ENCODE measurements at regions not wholly inside any gene's neighbourhood (a gene's known extent, or its start where the extent isn't known, plus 50 kb on each side); places are given as distances from the start of the nearest gene placed in this dataset.

DNA sequence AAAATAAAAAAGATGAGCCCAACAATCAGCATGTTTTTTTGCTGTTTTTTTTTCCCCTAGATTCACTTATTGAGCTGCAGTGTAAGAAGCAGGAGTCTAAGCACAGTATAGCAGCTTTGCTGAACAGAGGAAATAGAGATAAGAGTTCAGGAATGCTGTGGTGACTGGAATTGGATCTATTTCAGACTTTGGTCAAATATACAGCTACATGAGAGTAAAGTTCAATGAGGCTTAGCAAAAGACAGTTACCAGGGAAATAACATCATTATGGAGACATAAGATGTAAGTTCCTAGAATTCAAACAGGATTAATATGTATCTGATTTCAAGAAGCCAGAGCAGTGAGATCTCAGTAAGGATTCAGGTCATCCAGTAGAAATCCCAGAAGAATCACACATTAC lies 613.0 kb downstream of the RPS29 start:
- FAIRE-seq, result no peak

DNA sequence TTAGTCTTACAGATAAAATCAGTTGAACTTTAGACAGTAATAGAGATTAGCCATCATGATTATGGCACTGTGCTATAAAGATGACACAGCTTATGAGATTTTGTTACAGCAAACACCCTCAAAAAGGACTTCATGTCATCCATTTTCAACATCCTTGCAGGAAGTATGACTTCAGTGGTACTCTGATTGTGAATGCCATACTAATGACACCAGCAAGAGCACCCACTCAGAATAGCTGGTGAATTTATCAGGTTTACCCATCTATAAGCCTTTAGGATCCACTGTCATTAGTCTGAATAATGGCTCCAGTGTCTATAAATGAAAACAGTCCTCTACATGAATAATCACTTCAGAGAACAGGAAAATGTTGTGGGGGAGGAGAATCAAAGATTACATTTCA lies 615.2 kb downstream of the RPS29 start:
- FAIRE-seq, result no peak

DNA sequence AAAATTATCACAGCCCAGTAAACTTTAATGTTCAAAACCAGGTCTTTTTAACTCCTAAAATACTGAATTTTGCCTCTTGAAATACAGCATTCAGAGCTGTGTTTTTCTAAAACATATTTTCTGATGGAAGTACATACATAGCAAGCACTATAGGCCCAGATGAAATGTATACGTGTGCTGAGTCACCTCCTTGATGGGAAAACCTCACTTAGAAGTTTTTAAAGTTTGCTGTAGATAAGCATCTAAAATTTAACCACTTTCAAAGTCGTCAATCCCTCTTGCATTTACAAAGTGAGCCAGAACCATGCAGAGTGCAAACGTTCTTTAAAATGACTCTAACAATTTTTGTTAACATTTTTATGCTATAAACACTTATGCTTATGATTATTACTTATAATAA lies 618.8 kb downstream of the RPS29 start:
- FAIRE-seq, result no peak

DNA sequence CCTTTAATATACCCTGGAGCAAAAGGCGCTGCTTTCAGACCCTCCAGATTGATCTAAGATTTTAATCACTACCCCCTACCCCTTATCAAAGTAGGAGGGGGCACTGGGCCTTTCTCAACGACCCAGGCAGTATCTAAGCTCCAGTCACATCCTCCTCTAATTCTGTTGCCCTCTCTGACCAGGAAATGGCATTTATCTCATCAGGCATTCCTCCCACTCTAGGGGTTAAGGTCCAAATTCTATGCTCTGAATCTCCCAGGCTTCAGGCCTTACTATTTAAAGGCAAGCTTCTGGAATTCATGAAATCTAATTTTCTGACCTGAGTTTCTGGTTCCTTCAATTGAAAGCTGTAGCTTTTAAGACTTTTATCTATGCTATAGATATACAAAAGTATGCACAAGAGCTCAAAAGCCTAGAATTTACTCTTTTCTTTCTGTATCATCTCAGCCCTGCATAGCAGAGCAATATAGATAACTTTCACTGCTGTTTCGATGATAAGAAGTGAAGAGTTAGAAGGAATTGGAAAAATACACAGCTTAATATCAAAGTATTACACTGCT lies 622.9 kb downstream of the RPS29 start:
- FAIRE-seq, result no peak

DNA sequence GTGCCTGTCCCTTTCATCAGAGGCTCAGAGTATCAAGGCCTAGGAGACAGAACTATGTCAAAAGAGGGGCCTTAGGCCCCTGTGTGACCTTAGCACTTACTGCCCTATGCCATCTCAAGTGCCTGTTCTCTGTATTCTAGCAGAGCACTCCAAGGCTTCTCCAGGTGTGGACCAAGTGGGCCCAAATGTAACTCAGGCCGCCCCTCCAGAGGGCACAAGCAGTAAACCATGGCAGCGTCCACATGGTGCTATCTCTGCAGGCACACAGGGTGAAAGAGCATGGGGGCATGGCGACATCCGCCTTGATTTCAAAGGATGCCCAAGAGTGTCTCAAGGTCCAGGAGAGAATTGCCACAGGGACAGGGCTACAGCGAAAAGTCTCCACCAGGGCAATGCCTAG lies 628.7 kb downstream of the RPS29 start:
- FAIRE-seq, result no peak

DNA sequence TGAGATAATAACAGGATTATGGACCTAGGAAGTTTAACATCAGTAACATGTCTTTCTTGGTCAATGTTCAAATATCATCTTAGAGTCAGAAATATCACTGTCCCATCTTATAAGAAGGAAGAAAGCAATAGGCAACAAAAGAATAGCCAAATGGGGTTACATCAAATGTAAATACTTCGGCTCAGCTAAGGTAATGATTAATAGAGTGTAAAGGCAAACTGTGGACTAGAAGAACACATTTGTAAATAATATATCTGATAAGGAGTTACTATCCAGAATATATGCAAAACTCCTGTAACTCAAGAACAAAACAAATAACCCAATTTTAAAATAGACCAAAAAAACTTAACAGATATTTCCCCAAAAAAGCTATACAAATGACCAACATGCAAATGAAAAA lies 630.3 kb downstream of the RPS29 start:
- no peak for FAIRE-seq

DNA sequence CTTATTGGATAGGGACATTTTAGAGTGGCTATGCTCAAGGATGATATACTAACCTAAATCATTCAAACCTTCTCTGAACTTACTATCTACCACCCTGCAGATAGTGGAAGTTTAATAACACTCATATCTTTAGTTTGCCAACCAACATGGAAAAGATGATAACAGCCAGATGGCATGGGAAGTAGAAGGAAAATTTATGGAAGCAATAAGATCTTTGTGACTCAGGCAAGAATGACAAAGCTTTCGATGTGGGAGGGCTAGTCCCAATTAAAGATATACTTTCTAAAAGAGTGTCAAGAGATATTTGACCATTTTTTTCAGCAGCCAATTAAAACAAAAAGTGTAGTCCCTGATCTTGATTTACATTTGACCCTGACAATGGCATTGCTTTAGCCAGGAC lies 631.7 kb downstream of the RPS29 start:
- FAIRE-seq, result no peak

DNA sequence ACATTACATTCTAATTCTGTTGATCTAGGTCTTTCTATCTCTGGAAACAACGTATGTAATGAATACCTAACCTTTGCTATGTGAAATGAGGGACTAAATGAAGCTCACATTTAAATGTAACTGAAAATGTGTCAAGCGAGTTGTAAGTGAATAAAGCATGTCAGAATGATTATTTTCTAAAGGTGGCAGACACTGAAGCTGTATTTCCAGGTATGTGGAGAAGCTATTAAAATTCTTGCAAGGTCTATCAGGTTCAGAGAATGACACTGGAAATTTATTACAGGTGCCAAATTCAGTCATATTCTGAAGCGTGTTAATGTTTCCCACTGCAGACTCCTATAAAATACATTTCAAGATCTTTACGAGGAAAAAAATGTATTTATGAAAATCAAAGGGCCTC lies 641.4 kb downstream of the RPS29 start:
- FAIRE-seq, result no peak

DNA sequence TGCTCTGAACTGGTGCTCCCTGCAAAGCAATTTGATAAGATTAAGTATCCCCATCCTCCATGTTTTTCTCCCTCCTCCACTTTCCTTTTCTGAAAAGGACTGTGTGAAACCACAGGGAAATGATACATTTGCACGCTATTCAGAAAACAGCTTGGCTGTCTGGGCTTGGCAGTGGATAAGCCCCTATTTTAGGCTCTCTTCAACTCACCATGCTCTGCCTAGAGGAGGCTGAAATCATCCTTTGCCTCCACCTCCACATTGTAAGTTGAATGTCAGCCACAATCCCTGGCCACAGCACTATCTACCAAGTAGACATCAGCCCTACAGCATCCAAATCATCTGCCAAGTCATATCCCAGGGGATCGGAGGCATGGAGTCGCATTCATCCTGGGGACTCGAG lies 642.3 kb downstream of the RPS29 start:
- no peak for FAIRE-seq

DNA sequence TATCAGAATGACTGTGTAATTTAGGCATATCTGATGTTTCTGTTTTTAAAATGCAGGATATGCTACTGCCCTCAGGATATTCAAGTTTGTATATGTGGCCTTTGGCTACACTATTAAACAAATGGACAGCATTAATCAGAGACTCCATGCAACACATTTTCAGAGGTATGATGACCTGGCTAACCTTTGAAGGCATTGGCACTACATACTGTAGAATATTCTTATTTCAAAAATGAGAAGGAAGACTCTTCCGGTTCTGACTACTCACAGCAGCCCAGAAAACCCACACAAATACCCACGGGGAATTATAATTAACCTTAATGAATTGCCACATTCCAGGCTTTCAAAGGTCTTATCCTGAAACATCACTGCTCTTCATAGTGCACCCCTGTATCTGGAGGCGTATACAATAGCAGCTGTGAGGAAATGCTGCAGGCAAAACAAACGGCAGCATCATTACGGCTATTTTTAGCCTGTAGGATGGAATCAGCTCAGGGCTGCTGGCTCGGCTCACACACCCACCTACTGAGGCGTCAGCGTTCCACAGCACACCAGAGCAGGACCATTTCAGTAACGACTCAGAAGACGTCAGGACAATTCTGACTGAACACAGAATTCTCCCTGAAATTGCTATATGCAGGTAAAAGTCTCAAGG lies 648.5 kb downstream of the RPS29 start:
- no peak for FAIRE-seq

DNA sequence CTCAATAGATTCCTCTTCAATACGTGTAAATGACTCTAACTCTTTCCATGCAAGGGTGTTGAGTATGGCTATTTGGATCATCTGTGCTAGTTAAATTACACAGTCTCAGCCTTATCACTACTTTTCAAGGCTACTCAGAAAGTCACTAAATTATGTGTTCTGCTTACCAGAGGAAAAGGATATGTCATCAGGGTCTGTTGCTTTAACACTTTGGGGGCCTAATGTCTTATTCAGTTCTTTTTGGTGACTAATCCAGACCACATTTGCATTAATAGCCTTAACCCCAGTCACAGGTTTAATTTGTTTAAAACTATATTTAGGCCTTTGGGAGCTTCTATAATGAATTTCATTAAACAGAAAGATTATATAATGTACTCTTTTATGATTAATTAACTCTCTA lies 649.3 kb downstream of the RPS29 start:
- FAIRE-seq, result no peak

DNA sequence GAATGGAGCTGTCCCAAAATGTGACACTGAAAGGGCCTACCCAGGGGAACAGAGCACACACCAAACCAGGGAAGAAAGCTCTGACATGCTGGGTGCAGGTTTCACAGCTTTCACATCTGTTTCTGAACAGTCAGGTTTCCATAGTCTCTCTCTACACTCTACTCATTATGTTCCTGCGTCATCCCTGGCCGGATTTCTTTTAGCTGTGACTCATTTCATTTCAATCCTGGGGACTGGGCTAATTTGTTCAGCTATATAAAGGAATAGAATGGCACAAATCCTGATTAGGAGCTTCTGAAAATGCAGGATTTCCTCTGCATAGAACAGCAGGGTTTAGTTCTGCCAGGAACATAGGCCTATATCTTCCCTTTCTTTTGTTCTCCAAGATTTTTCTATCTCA lies 649.8 kb downstream of the RPS29 start:
- no peak for FAIRE-seq

DNA sequence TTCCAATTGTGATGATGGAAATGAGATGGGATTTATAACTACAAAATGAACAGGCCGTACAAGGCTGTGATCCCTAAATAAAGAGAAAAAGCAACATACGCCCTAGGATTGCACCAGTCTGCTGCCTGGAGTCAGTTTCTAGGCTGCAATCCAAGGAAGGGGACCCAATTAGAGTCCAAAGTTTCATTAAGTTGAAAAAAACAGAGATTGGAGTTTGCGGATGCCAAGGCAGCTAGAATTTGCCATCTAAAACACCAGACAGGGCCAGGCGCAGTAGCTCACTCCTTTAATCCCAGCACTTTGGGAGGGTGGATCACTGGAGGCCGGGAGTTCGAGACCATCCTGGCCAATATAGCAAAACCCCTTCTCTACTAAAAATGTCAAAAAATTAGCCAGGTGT lies 661.0 kb downstream of the RPS29 start:
- no peak for FAIRE-seq

DNA sequence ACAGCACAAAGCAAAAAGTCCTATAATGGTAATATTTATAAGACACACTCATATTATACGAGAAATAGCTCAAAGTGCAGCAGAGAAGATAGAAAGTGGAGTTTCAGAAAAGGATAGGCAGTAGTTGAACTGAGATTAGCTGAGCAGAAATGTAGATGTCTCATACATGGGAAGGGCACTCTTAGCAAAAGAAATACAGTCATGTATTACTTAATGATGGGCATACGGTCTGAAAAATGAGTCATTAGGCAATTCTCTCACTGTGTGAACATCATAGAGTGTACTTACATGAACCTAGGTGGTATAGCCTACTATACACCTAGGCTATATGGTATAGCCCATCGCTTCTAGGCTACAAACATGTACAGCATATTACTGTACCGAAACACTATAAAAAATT lies 671.3 kb downstream of the RPS29 start:
- FAIRE-seq, result no peak

DNA sequence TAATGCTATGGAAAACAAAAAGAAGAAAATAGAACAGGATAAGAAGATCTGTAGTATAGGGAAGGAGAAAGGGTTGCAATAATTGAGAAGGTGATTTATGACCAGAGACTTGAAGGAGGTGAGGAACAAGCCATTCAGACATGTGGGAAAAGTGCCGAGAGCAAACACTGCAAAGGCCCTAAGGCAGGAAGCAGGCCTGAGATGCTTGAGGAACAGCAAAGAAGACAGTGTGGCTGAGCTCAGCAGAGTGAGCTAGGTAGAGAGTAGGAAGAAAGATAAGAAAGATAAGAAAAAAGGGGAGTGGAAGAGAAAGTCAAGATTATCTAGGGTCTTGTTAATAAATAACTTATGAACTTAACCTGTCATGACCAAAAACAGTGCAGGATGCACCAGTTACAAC lies 671.8 kb downstream of the RPS29 start:
- no peak for FAIRE-seq

DNA sequence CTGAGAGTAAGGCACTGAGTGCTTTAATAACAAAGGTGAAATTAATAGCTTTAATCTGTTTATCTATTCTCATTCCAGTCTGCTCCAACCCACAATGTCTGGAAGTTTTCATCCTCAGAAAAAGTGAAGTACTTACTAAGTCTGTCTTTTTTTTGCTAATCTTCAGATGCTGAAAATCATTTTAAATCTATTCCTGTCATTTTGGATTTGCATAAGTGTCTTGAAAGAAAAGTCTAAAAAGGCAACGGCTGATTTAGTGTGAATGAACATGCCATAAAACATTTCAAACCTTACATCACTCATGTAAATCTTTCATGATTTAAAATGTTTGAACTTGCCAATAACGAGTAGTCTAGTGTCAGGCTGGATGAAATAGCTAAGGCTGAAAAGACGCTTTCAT lies 685.6 kb downstream of the RPS29 start:
- FAIRE-seq, result no peak

DNA sequence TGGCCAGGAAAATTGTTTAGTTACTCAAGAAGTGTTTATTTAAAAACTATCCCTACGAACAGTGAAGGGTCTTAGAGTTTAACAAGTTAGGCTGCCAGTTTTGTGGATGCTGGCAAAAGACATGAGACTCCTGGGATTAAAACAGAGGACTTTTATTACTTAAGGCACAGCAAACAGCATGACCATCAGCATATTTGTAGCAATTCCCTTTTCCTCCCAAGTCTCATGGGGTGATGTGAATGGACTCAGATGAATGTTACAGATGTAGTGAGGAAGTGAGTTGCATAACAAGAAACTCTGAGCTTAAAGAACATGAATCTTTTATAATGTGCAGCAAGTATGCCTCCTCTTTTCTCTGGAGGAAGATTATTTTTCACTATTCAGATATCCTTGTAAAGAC lies 695.8 kb downstream of the RPS29 start:
- FAIRE-seq, result no peak

DNA sequence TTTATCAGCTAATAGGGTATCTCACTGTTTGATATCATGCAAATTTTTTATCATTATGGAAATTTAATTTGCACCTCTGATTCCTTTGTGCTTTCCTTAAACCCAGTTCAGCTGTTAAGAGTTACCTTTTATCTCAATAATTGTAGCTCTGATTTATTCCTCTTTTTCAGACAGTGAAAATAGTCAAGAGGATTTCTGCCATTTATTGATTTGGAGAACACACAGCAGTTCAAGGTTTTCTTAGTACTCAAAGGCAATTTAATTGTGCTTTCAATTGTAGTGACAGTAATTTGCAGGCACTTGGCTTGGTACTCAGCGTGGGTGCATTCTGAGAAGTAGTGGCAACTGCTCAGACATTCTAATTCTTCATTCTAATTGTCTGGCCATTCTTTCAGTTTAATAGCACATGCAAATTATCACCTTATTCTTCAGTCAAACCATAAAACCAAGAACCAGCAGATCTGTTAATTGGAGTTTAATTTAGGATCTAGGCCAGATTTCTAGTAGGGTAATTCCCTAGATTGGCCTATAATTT lies 709.3 kb downstream of the RPS29 start:
- no peak for FAIRE-seq

DNA sequence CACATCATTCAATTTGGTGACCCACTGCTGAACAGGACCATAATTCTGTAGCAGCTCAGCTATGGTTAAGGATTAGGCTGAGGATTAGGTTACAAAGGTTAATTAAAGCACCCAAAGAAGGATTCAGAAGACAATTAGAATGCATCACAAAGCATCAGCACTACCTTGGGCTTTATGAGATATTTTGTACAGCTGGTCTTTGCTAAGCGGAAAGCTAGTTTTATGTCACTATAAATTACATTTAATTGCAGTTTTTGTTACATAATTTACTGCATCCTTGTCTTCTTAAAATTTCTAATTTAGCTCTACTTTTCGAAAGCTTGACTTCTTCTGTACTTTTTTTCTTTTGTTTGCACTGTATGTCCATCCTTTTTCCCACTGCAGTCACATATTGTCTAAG lies 711.5 kb downstream of the RPS29 start:
- FAIRE-seq, result no peak

DNA sequence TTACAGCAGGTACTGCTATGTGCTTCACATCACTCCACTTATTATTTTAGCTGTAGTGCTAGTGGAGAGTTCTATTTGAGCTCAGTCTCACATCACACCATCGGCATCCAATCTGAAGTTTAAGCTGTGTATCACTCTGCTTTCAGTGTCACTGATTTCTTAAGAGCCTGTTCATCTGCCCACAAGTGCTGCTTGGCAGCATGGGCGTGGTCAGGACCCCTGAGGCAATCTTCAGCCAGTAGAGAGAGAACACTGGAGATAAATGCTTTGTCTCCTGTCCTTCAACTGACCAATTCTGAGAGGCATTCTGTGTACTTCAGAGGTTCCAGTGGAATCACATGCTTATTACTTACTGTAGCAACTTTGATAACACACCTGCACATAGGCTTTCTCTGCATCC lies 728.8 kb downstream of the RPS29 start:
- FAIRE-seq, result no peak

DNA sequence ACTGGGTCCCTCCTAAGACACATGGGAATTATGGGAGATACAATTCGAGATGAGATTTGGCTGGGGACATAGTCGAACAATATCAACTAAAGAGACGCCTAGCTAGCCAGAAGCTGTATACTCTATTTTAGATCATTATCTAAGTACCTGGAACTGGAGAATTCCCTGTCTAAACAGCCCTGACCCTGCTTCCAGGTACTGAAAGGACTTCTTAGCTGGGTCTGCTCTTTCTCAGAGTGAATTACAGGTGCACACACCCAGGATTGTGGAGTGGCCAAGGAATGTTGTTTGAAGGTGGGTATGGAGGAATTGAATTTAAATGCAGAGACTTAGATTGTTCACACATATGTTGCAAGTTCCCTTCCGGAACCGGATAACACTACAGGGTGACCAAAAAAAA lies 733.0 kb downstream of the RPS29 start:
- FAIRE-seq, result no peak

DNA sequence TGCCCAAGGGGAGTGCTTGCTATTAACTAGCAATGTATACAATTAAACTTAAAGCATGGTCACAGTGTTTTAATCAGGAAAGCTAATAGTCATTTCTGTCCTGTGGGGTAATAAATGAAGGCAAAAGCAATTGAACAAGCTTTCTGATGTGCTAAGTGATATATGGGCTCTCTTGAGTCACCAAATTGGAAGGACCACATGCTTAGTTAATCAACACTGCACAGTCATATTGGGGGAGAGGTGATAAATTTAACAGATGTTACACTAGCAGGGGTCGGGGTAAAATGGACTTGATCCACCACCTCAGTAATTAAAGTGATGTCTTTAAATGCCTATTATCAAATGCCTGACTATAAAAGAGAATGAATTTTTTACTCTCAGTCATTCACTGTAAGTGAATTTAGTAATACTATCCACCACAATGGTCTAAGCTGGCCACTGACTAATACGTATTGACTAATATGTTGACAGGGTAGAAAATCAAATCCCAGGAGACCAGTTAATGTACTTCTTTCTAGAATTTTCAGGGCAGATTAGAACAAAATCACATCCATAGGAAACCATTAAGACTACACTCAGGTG lies 736.3 kb downstream of the RPS29 start:
- FAIRE-seq, result no peak

DNA sequence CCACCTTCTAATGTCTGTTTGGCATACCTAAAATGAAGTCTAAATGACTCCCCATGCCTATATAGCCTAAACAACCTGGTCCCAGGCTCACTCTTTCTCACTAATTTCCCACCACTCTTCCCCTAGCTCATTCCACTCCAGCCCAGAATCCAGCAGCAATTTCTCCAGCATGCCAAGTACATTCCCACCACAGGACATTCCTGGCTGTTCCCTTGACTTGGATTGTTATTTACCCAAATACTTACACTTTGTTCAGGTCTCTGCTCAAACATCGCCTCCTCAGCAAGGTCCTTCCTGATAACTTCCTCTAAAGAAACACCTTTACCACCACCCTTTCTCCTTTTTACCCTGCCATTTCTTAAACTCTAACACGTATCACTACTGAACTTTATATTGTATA lies 743.4 kb downstream of the RPS29 start:
- FAIRE-seq, result no peak

DNA sequence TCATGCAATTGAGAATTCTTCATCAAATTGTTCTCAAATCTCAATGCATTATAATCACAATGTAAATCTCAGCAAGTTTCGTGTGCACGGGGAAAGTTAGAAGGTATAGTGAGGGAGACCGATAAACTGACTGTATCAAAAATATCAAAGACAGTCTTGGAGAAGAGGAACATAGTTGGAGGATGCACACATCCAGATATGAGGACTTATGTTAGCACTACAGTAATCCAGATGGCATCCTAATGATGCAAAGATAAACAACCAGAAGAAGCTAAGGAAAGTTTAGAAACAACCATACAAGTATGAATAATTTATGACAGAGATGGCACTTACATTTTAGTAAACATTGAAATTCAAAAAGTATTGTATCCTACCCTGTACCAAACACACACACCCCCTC lies 760.1 kb downstream of the RPS29 start:
- FAIRE-seq, result no peak

DNA sequence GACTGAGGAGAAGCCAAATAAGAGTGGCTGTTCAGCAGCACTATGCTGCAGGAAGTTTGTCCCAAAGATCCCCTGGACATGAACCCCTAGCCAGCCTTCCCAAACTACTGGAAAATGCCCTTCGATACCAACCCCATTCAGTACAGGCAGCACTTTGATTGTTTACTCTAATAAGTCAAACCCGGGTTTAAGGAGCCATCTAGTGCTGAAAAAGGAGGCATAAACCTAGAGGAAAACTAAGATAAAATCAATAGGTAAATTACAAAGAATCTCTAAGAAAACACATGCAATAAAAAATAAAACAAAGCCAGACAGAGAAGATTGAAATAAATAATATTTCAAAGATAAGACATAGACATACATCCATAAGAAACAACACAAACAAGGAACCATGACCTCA lies 771.6 kb downstream of the RPS29 start:
- no peak for FAIRE-seq
